HG02623 (cell line): ENCODE measurements at regions not wholly inside any gene's neighbourhood (a gene's known extent, or its start where the extent isn't known, plus 50 kb on each side); places are given as distances from the start of the nearest gene placed in this dataset.

Source experiments
- ATAC-seq: cut with Tn5 transposase; IDR thresholded peaks from one replicate; pipeline ENCODE4 v1.9.1; 2021; ENCODE audit warnings: moderate library complexity; ENCODE audit not compliant: unreplicated experiment

GRCh38 chr10:123552760-123553554 lies 113.2 kb upstream of the GPR26 start:
- peak; percentile 48 for ATAC-seq

GRCh38 chr10:123553810-123554430 lies 112.2 kb upstream of the GPR26 start:
- ATAC-seq = peak; percentile 46

- no peak for ATAC-seq
These were observed 111.5 kb upstream of the GPR26 start for GRCh38 chr10:123554656-123555055.

DNA sequence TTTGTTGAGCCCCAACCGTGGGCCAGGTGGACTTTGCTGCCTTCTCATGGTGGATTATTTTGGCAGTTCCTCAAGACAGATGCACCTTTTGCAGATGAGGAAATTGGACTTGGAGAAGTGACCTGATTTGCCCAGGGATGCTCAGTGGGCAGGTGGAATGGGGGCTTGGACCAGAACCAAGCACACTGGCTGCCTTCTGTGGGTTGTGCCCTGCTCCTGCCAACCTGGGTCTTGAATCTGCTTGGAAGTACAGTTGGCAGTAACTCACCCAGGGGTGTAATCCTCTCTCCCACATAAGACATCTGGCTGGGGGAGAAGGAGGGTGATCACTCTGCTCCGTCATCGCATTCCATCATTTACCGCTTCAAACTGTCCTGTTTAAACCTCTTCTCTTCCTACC lies 110.5 kb upstream of the GPR26 start:
- ATAC-seq = no peak

DNA sequence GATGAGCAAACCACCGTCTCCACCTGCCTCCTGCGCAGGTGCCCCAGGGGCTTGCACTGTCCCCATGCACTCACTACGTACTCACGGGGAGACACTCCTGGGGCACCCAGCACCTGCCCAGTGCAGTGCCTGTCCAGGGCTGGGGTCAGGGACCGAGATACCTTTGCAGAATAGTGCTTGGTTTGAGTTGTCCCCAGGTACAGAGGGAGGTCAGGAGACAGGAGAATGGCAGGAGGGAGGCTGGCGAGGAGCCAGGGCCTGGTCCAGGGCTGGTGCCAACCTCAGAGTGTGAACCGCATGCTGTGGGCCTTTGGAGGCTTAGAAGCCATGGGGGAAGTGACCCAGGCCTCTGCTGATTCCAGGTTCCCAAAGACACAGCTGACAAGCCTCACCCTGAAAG lies 110.1 kb upstream of the GPR26 start:
- no peak for ATAC-seq

GRCh38 chr10:123556736-123557135 lies 109.4 kb upstream of the GPR26 start:
- no peak for ATAC-seq

- no peak for ATAC-seq
These were observed 108.6 kb upstream of the GPR26 start for GRCh38 chr10:123557366-123558108.

DNA sequence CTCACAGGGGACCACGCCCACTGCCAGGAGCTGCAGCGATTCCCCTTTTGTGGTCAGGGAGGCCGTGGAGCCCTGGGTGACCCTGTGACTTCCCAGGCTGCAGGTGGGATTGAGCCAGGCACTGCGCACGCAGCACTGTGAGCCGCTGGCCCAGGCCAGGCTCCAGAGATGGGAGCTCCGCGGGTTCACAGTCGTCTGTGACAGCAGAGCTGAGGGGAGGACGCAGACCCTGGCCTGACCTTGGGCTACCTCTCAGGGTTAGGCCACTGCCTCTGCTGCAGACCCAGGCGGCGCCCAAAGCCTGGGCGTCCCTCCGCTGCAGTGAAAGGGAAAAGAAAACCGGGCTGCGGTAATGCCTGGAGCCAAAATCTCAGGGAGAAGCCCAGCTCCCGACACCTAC lies 107.5 kb upstream of the GPR26 start:
- no peak for ATAC-seq

DNA sequence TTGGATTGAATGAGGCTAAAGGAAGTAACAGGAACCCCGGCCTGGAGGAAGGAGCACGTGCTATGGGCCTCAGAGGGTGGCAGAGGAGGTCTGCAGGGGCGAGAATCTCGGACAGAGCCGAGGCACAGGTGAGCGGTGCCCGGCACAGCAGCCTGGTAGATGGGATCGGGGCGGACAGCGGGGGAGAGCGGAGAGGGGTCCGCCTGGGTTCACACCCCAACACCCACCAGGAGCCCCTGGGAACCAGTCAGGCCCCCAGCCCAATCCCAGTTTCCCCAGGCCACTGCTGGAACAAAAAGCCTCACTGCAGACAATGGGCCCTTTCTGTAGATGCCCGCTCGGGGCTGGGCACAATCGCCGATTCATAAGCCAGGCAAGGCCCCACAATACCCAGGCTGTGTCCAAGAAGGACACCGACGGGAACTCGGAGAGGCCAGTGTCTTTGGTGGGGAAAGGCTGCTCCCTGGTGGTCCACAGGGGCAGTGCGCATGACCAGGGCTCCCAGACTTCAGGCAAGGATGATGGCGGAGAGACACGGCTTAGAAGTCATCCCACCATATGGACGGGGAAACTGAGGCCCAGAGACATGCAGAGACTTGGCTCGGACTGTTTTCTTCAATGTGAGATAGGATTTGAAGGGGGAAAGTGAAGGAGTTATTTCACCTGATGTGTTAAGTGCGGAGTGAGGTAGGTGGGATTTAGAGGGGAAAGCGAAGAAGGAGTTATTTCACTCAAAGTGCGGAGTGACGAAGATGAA lies 106.9 kb upstream of the GPR26 start:
- no peak for ATAC-seq

DNA sequence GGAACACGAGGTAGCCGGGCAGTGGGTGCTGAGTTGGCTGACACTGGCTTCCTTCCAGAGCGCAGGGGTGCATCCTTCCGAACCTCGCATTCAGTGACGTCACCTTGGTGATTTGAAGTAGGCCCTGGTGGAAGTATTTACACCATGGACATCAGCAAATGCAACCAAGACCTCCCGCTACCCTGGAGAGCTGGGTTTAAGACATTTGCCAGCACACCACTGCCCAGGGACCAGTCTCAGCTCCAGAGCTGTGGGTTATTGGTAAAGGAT lies 106.4 kb upstream of the GPR26 start:
- ATAC-seq = no peak

- ATAC-seq = no peak
These were observed 105.6 kb upstream of the GPR26 start for GRCh38 chr10:123560301-123561140.

DNA sequence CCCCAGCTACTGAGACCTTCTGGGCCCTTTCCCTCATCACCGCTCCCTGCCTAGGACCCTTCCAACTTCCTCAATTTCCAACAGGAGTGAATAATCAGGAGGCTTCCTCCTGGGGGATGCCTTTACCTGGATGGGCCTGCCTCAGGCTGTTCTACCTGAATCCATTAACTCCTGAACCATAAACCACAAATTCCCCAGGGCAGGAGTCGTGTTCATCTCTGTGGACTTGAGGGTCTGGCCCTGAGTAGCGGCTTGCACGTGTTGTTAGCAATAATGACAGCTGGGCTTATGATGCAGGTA lies 105.1 kb upstream of the GPR26 start:
- no peak for ATAC-seq

DNA sequence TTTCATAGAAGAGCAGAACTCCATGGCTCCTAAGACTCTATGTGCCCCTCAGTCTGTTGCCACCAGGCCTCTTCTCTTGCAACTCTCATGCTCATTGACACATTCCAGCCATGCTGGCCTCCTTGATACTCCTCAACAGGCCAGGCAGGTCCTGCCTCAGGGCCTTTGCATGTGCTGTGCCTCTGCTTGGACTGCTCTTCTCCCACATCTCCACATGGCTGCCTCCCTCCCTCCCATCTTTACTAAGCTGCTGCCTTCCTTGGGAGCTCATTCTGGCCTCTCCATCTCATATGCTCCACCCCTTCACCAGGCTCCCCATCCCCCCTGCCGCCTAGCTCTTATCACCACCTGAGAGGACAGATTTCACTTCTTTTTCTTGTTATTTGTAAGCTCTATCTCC lies 103.8 kb upstream of the GPR26 start:
- ATAC-seq = no peak

DNA sequence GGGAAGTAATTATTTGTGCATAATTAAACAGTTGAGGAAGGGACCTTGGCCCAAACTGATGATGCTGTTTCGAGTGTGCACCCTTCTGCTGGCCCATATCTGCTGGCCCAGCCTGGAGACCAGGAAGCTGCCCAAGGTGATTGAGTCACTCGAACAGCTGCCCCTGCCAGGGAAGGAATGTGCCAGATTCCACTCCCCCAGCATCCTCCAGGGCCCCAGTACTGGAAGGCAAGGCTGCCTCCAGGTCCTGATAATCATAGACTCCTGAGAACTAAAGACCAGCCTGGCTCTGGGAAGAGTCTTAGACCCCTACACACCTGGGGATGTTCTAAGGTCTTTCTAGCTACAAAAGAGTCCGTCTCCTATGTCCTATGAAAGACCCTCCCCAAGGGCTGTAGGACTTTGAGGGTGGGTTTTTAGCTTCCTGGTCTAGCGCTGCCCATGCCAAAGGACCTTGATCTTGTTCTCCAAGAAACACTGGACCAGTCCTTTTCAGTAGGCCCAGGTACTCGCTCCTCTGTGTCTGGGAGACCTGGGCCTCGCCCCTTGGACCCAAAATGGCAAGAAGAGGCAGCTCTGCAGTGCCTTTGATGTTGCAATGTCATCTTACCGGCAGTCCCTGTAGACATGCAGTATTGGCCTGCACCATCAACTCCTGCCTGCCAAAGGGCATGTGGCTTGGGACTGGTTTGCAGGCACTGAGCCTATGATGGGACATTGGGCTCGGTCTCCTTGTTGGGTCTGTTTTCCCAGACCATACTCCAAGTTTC lies 103.2 kb upstream of the GPR26 start:
- ATAC-seq = no peak

DNA sequence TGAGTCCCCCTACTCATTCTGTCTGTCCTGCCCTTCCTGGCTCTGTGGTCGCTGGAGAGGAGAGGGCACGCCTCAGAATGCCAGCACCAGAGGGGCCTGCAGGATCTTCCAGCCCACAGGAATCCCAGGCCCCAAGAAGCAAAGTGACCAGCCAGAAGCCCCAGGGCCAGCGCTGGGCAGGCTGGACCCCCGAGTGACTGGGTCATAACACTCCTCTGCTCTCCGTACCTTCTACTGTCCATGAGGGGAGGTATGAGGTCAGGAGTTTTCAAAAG lies 102.6 kb upstream of the GPR26 start:
- ATAC-seq = no peak

DNA sequence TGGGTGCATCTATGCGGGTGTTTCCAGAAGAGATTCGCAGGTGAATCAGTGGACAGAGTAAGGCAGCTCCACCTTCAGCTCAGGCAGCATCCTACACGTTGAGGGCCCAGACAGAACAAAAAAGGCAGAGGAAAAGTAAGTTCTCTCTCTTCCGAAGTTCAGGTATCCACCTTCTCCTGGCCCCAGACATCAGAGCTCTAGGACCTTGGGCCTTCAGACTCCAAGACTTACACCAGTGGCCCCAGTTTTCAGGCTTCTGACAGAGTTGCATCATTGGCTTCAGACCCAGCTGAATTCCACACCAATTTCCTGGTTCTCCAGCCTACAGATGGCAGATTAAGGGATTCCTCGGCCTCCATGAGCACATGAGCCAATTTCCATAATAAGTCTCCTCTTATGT lies 102.2 kb upstream of the GPR26 start:
- ATAC-seq = no peak

DNA sequence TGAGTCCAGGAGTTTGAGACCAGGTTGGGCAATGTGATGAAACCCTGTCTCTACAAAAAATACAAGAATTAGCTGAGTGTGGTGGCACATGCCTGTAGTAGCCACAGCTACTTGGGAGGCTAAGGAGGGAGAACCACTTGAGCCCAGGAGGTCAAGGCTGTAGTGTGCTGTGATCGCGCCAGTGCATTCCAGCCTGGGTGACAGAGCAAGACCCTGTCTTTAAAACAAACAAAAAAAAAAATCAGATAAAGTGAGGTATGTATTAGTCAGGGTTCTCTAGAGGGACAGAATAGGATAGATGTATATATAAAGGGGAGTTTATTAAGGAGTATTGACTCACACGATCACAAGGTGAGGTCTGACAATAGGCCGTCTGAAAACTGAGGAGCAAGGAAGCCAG lies 101.5 kb upstream of the GPR26 start:
- no peak for ATAC-seq

- ATAC-seq = no peak
These were observed 100.2 kb upstream of the GPR26 start for GRCh38 chr10:123565691-123566660.
